ENCODE measurements at regions not wholly inside any gene's neighbourhood (a gene's known extent, or its start where the extent isn't known, plus 50 kb on each side); places are given as distances from the start of the nearest gene placed in this dataset.

- no peak for DNase-seq
Observed at GRCh38 chr12:60152756-60153155, 556.9 kb downstream of the SLC16A7 start.

GRCh38 chr12:60159761-60160160, 563.9 kb downstream of the SLC16A7 start:
- no peak for DNase-seq

- DNase-seq, result no peak
Observed at GRCh38 chr12:60162988-60163720, 567.3 kb downstream of the SLC16A7 start.

GRCh38 chr12:60165781-60166180, 570.0 kb downstream of the SLC16A7 start:
- no peak for DNase-seq

GRCh38 chr12:60168441-60168840, 572.6 kb downstream of the SLC16A7 start:
- DNase-seq, result no peak

- no peak for DNase-seq
Observed at GRCh38 chr12:60169904-60170303, 574.1 kb downstream of the SLC16A7 start.

- no peak for DNase-seq
Observed at GRCh38 chr12:60172266-60173211, 576.7 kb downstream of the SLC16A7 start.

- no peak for DNase-seq
Observed at GRCh38 chr12:60173224-60174170, 577.7 kb downstream of the SLC16A7 start.

- no peak for DNase-seq
Observed at GRCh38 chr12:60174476-60174875, 578.6 kb downstream of the SLC16A7 start.

GRCh38 chr12:60174941-60175340, 579.1 kb downstream of the SLC16A7 start:
- no peak for DNase-seq

GRCh38 chr12:60176891-60177290, 581.1 kb downstream of the SLC16A7 start:
- no peak for DNase-seq

- no peak for DNase-seq
Observed at GRCh38 chr12:60180298-60180697, 584.5 kb downstream of the SLC16A7 start.

- DNase-seq, result no peak
Observed at GRCh38 chr12:60182354-60182753, 586.5 kb downstream of the SLC16A7 start.

GRCh38 chr12:60184096-60184495, 588.3 kb downstream of the SLC16A7 start:
- no peak for DNase-seq

GRCh38 chr12:60185060-60185459, 589.2 kb downstream of the SLC16A7 start:
- DNase-seq, result no peak

GRCh38 chr12:60191271-60191670, 595.4 kb downstream of the SLC16A7 start:
- DNase-seq, result no peak

GRCh38 chr12:60191676-60192359, 596.0 kb downstream of the SLC16A7 start:
- no peak for DNase-seq

GRCh38 chr12:60194678-60195077, 598.8 kb downstream of the SLC16A7 start:
- no peak for DNase-seq

GRCh38 chr12:60195483-60195882, 599.7 kb downstream of the SLC16A7 start:
- DNase-seq, result no peak

- DNase-seq, result no peak
Observed at GRCh38 chr12:60196366-60196765, 600.5 kb downstream of the SLC16A7 start.

- DNase-seq, result no peak
Observed at GRCh38 chr12:60197589-60197988, 601.8 kb downstream of the SLC16A7 start.

- DNase-seq, result no peak
Observed at GRCh38 chr12:60201891-60202290, 606.1 kb downstream of the SLC16A7 start.

All from CD4-positive, alpha-beta T cell treated with Interleukin-21 for 1 hour (primary cell).